Stimulated activated naive B cell treated with anti-CD40 and anti-IgM and Interleukin-4, amounts not matched to agents 10 μg/mL and 1 μg/mL and 100 μg/mL, for 72 hours (primary cell): ENCODE measurements at regions not wholly inside any gene's neighbourhood (a gene's known extent, or its start where the extent isn't known, plus 50 kb on each side); places are given as distances from the start of the nearest gene placed in this dataset.

Experiments used
- ATAC-seq, 2 donors: fragments of 150-1000 bp; cut with Tn5 transposase; replicated peaks; 2 replicates each; pipeline ENCODE4 v1.10.0; 2021; ENCODE audit warnings: moderate library complexity in 1 of 2
- DNase-seq: peaks from one replicate; pipeline ENCODE4 v3.0.0; 2021
- H3K27ac Mint-ChIP-seq: one replicate; pipeline ENCODE4 v1.8.0; 2022; ENCODE audit warnings: mild to moderate bottlenecking, mixed read lengths
- H3K27me3 Mint-ChIP-seq, 2 donors: one replicate each; pipeline ENCODE4 v1.8.0; 2022; ENCODE audit warnings: mixed read lengths in 2 of 2
- H3K36me3 Mint-ChIP-seq, 2 donors: one replicate each; pipeline ENCODE4 v1.8.0; 2022; ENCODE audit warnings: mixed read lengths in 2 of 2, mild to moderate bottlenecking in 1 of 2
- H3K4me1 Mint-ChIP-seq, 2 donors: one replicate each; pipeline ENCODE4 v1.8.0; 2022; ENCODE audit warnings: mixed read lengths in 2 of 2, mild to moderate bottlenecking in 1 of 2
- H3K4me3 Mint-ChIP-seq, 2 donors: one replicate each; pipeline ENCODE4 v1.8.0; 2022; ENCODE audit warnings: mild to moderate bottlenecking in 2 of 2, mixed read lengths in 2 of 2, moderate library complexity in 1 of 2
- H3K9me3 Mint-ChIP-seq, 2 donors: one replicate each; pipeline ENCODE4 v1.8.0; 2022; ENCODE audit warnings: mixed read lengths in 2 of 2, mild to moderate bottlenecking in 1 of 2

- Mint-ChIP-seq H3K27ac (no peak overlapping the region), H3K4me3 (no peak overlapping the region), H3K27me3 (peaks cover 14 to 24% of the 10 kb centered on the region in 2 donors), H3K36me3 (no peaks in the 10 kb centered on the region), H3K9me3 (no peaks in the 10 kb centered on the region), H3K4me1 (no peaks in the 10 kb centered on the region)
- ATAC-seq (no peak), DNase-seq (no peak)
Observed at GRCh38 chr1:96971849-96972602, 250.4 kb downstream of the PTBP2 start.

- H3K4me1 Mint-ChIP-seq, result no peaks in the 10 kb centered on the region
- DNase-seq, result no peak
Observed at GRCh38 chr1:96973605-96974004, 252.0 kb downstream of the PTBP2 start.

GRCh38 chr1:96978444-96978843 lies 256.9 kb downstream of the PTBP2 start:
- DNase-seq (no peak), ATAC-seq (no peak)
- Mint-ChIP-seq H3K36me3 (no peaks in the 10 kb centered on the region), H3K4me1 (no peaks in the 10 kb centered on the region), H3K9me3 (no peaks in the 10 kb centered on the region), H3K4me3 (no peak overlapping the region), H3K27me3 (peaks cover 5 to 6% of the 10 kb centered on the region in 2 donors), H3K27ac (no peak overlapping the region)

More at GRCh38 chr1:96973605-96974004, 252.0 kb downstream of the PTBP2 start:
- H3K27me3 Mint-ChIP-seq, result peaks cover 10 to 16% of the 10 kb centered on the region in 2 donors
- H3K4me3 Mint-ChIP-seq, result no peak overlapping the region
- H3K27ac Mint-ChIP-seq, result no peak overlapping the region
- no peaks in the 10 kb centered on the region for H3K9me3 Mint-ChIP-seq
- ATAC-seq, result no peak
- H3K36me3 Mint-ChIP-seq, result no peaks in the 10 kb centered on the region

- no peak overlapping the region for H3K27ac Mint-ChIP-seq
- H3K27me3 Mint-ChIP-seq, result peaks cover 4 to 5% of the 10 kb centered on the region in 2 donors
- no peak for ATAC-seq
- H3K36me3 Mint-ChIP-seq, result no peaks in the 10 kb centered on the region
- DNase-seq, result no peak
- H3K4me3 Mint-ChIP-seq, result no peak overlapping the region
- H3K4me1 Mint-ChIP-seq, result no peaks in the 10 kb centered on the region
- H3K9me3 Mint-ChIP-seq, result no peaks in the 10 kb centered on the region
Observed at GRCh38 chr1:96978901-96979300, 257.3 kb downstream of the PTBP2 start.

GRCh38 chr1:96979304-96980268 lies 258.0 kb downstream of the PTBP2 start:
- Mint-ChIP-seq H3K27ac (no peak overlapping the region), H3K9me3 (no peaks in the 10 kb centered on the region), H3K27me3 (peaks cover 0 to 4% of the 10 kb centered on the region in 2 donors), H3K4me1 (no peaks in the 10 kb centered on the region), H3K36me3 (no peaks in the 10 kb centered on the region), H3K4me3 (no peak overlapping the region)
- no peak for ATAC-seq
- no peak for DNase-seq

- Mint-ChIP-seq H3K27ac (no peak overlapping the region), H3K4me1 (no peaks in the 10 kb centered on the region), H3K27me3 (peaks cover 0 to 4% of the 10 kb centered on the region in 2 donors), H3K4me3 (no peak overlapping the region), H3K9me3 (peaks cover 0 to 2% of the 10 kb centered on the region in 2 donors), H3K36me3 (no peaks in the 10 kb centered on the region)
- DNase-seq, result no peak
- ATAC-seq, result no peak
Observed at GRCh38 chr1:96980448-96980847, 258.9 kb downstream of the PTBP2 start.

- Mint-ChIP-seq H3K9me3 (peaks cover 0 to 6% of the 10 kb centered on the region in 2 donors), H3K27me3 (no peaks in the 10 kb centered on the region), H3K36me3 (no peaks in the 10 kb centered on the region), H3K27ac (no peak overlapping the region), H3K4me1 (no peaks in the 10 kb centered on the region), H3K4me3 (no peak overlapping the region)
- DNase-seq, result no peak
- ATAC-seq, result no peak
Observed at GRCh38 chr1:96981181-96981580, 259.6 kb downstream of the PTBP2 start.

GRCh38 chr1:96982118-96982517 lies 260.5 kb downstream of the PTBP2 start:
- H3K27me3 Mint-ChIP-seq, result no peaks in the 10 kb centered on the region
- no peak for DNase-seq
- H3K9me3 Mint-ChIP-seq, result peaks cover 0 to 7% of the 10 kb centered on the region in 2 donors
- H3K36me3 Mint-ChIP-seq, result no peaks in the 10 kb centered on the region
- no peak overlapping the region for H3K4me3 Mint-ChIP-seq
- no peaks in the 10 kb centered on the region for H3K4me1 Mint-ChIP-seq
- ATAC-seq, result no peak
- no peak overlapping the region for H3K27ac Mint-ChIP-seq

- Mint-ChIP-seq H3K4me1 (no peaks in the 10 kb centered on the region), H3K27me3 (peaks cover 8 to 13% of the 10 kb centered on the region in 2 donors), H3K27ac (no peak overlapping the region), H3K36me3 (no peaks in the 10 kb centered on the region), H3K4me3 (no peak overlapping the region), H3K9me3 (peaks cover 0 to 7% of the 10 kb centered on the region in 2 donors)
- no peak for ATAC-seq
- no peak for DNase-seq
Observed at GRCh38 chr1:96983866-96984265, 262.3 kb downstream of the PTBP2 start.

GRCh38 chr1:96987186-96987703 lies 265.7 kb downstream of the PTBP2 start:
- H3K27me3 Mint-ChIP-seq, result peaks cover 12 to 20% of the 10 kb centered on the region in 2 donors
- no peak overlapping the region for H3K4me3 Mint-ChIP-seq
- no peaks in the 10 kb centered on the region for H3K4me1 Mint-ChIP-seq
- H3K9me3 Mint-ChIP-seq, result peaks cover 0 to 7% of the 10 kb centered on the region in 2 donors
- no peak for ATAC-seq
- no peaks in the 10 kb centered on the region for H3K36me3 Mint-ChIP-seq
- DNase-seq, result no peak
- H3K27ac Mint-ChIP-seq, result no peak overlapping the region

- Mint-ChIP-seq H3K4me1 (no peaks in the 10 kb centered on the region), H3K9me3 (peaks cover 0 to 7% of the 10 kb centered on the region in 2 donors), H3K4me3 (no peak overlapping the region), H3K36me3 (no peaks in the 10 kb centered on the region), H3K27ac (no peak overlapping the region), H3K27me3 (peaks cover 14 to 24% of the 10 kb centered on the region in 2 donors)
- no peak for DNase-seq
- ATAC-seq, result no peak
Observed at GRCh38 chr1:96989302-96989701, 267.7 kb downstream of the PTBP2 start.

- no peak overlapping the region for H3K4me3 Mint-ChIP-seq
- no peaks in the 10 kb centered on the region for H3K4me1 Mint-ChIP-seq
- H3K9me3 Mint-ChIP-seq, result peaks cover 0 to 7% of the 10 kb centered on the region in 2 donors
- H3K36me3 Mint-ChIP-seq, result no peaks in the 10 kb centered on the region
- H3K27me3 Mint-ChIP-seq, result peaks cover 14 to 24% of the 10 kb centered on the region in 2 donors
- H3K27ac Mint-ChIP-seq, result no peak overlapping the region
- DNase-seq (no peak), ATAC-seq (no peak)
Observed at GRCh38 chr1:96990136-96990535, 268.6 kb downstream of the PTBP2 start.

- Mint-ChIP-seq H3K27me3 (peaks cover 14 to 24% of the 10 kb centered on the region in 2 donors), H3K27ac (no peak overlapping the region), H3K4me1 (no peaks in the 10 kb centered on the region), H3K36me3 (no peaks in the 10 kb centered on the region), H3K4me3 (no peak overlapping the region), H3K9me3 (no peaks in the 10 kb centered on the region)
- DNase-seq, result no peak
- no peak for ATAC-seq
Observed at GRCh38 chr1:96991261-96991660, 269.7 kb downstream of the PTBP2 start.

GRCh38 chr1:96992871-96993270 lies 271.3 kb downstream of the PTBP2 start:
- Mint-ChIP-seq H3K4me1 (no peaks in the 10 kb centered on the region), H3K4me3 (no peak overlapping the region), H3K9me3 (no peaks in the 10 kb centered on the region), H3K27me3 (peaks cover 8 to 19% of the 10 kb centered on the region in 2 donors), H3K27ac (no peak overlapping the region), H3K36me3 (no peaks in the 10 kb centered on the region)
- no peak for DNase-seq
- ATAC-seq, result no peak
